ENCODE measurements at regions not wholly inside any gene's neighbourhood (a gene's known extent, or its start where the extent isn't known, plus 50 kb on each side); places are given as distances from the start of the nearest gene placed in this dataset.

GRCh38 chr1:234833118-234833517, 223.1 kb upstream of the IRF2BP2 start:
- Histone ChIP-seq H3K27ac (ENCODE audit: low read length in 2 of 2) (no peak overlapping the region), H2AFZ (ENCODE audit: insufficient read depth, low read depth, low read length, poor library complexity, severe bottlenecking) (no peak overlapping the region), H3K4me2 (replicated peaks; ENCODE audit: low read depth, low read length, poor library complexity, severe bottlenecking) (no peak overlapping the region), H4K20me1 (ENCODE audit: control insufficient read depth, insufficient read depth, low read length, poor library complexity, severe bottlenecking) (no peaks in the 10 kb centered on the region), H3K36me3 (replicated peaks in 1 of 2; ENCODE audit: control extremely low read depth in 1 of 2, control insufficient read depth in 1 of 2, extremely low read depth in 1 of 2, insufficient read depth in 2 of 2, low read length in 1 of 2) (no peaks in the 10 kb centered on the region), H3K9ac (ENCODE audit: low read length) (no peak overlapping the region), H3K79me2 (ENCODE audit: control insufficient read depth, insufficient read depth, low read length) (no peaks in the 10 kb centered on the region), H3K27me3 (replicated peaks in 1 of 4; ENCODE audit: control extremely low read depth in 1 of 4, control insufficient read depth in 3 of 4, insufficient read depth in 4 of 4, low read length in 3 of 4) (no peaks in the 10 kb centered on the region), H3K9me3 (ENCODE audit: control extremely low read depth in 1 of 3, control insufficient read depth in 2 of 3, insufficient read depth in 1 of 3, low read length in 2 of 3) (peaks cover 0 to 3% (median 3%) of the 10 kb centered on the region in 3 donors), H3K4me1 (ENCODE audit: control insufficient read depth in 2 of 2, insufficient read depth in 2 of 2, low read length in 2 of 2) (no peaks in the 10 kb centered on the region), H3K4me3 (ENCODE audit: control extremely low read depth in 1 of 5, extremely low read depth in 1 of 5, insufficient read depth in 1 of 5, low read depth in 2 of 5, low read length in 4 of 5) (no peak overlapping the region)
- ChIA-PET CTCF (no interaction called here), POLR2A (no interaction called here)
- no peak overlapping the region for H3K27ac Mint-ChIP-seq
- WGBS (ENCODE audit: insufficient coverage): 100% methylated on average over 4 of the region's 4 CpGs
- TF ChIP-seq CTCF (IDR thresholded peaks at IDR 0.05) (no peak), EZH2 (IDR thresholded peaks at IDR 0.05; ENCODE audit: borderline replicate concordance, insufficient read depth, low read depth, low read length, poor library complexity, severe bottlenecking) (no peak)
- DNase-seq (no peak), ATAC-seq (ENCODE audit: low read depth) (no peak)
- H3K9me3 Mint-ChIP-seq (ENCODE audit: insufficient read depth): no peaks in the 10 kb centered on the region
- no peak overlapping the region for H3K4me3 Mint-ChIP-seq
- no peaks in the 10 kb centered on the region for H3K4me1 Mint-ChIP-seq
- intact Hi-C loops (cut with micrococcal nuclease): no loop called here
- H3K27me3 Mint-ChIP-seq: no peaks in the 10 kb centered on the region

GRCh38 chr1:234827656-234828055, 217.7 kb upstream of the IRF2BP2 start:
- intact Hi-C loops (cut with micrococcal nuclease): no loop called here
- Histone ChIP-seq H3K27me3 (replicated peaks in 1 of 4; ENCODE audit: control extremely low read depth in 1 of 4, control insufficient read depth in 3 of 4, insufficient read depth in 4 of 4, low read length in 3 of 4) (no peaks in the 10 kb centered on the region), H3K9me3 (ENCODE audit: control extremely low read depth in 1 of 3, control insufficient read depth in 2 of 3, insufficient read depth in 1 of 3, low read length in 2 of 3) (no peaks in the 10 kb centered on the region), H3K27ac (ENCODE audit: low read length in 2 of 2) (no peak overlapping the region), H3K4me1 (ENCODE audit: control insufficient read depth in 2 of 2, insufficient read depth in 2 of 2, low read length in 2 of 2) (no peaks in the 10 kb centered on the region), H2AFZ (ENCODE audit: insufficient read depth, low read depth, low read length, poor library complexity, severe bottlenecking) (no peak overlapping the region), H4K20me1 (ENCODE audit: control insufficient read depth, insufficient read depth, low read length, poor library complexity, severe bottlenecking) (no peaks in the 10 kb centered on the region), H3K9ac (ENCODE audit: low read length) (no peak overlapping the region), H3K36me3 (replicated peaks in 1 of 2; ENCODE audit: control extremely low read depth in 1 of 2, control insufficient read depth in 1 of 2, extremely low read depth in 1 of 2, insufficient read depth in 2 of 2, low read length in 1 of 2) (no peaks in the 10 kb centered on the region), H3K79me2 (ENCODE audit: control insufficient read depth, insufficient read depth, low read length) (no peaks in the 10 kb centered on the region), H3K4me3 (ENCODE audit: control extremely low read depth in 1 of 5, extremely low read depth in 1 of 5, insufficient read depth in 1 of 5, low read depth in 2 of 5, low read length in 4 of 5) (no peak overlapping the region), H3K4me2 (replicated peaks; ENCODE audit: low read depth, low read length, poor library complexity, severe bottlenecking) (no peak overlapping the region)
- ChIA-PET CTCF (no interaction called here), POLR2A (no interaction called here)
- Mint-ChIP-seq H3K4me1 (no peaks in the 10 kb centered on the region), H3K4me3 (no peak overlapping the region), H3K27me3 (peaks cover 5% of the 10 kb centered on the region), H3K27ac (no peak overlapping the region), H3K9me3 (ENCODE audit: insufficient read depth) (no peaks in the 10 kb centered on the region)
- 97% methylated on average over 7 of the region's 7 CpGs for WGBS (ENCODE audit: insufficient coverage)
- TF ChIP-seq CTCF (IDR thresholded peaks at IDR 0.05) (no peak), EZH2 (IDR thresholded peaks at IDR 0.05; ENCODE audit: borderline replicate concordance, insufficient read depth, low read depth, low read length, poor library complexity, severe bottlenecking) (no peak)
- DNase-seq (no peak), ATAC-seq (ENCODE audit: low read depth) (no peak)
